ENCODE measurements at regions not wholly inside any gene's neighbourhood (a gene's known extent, or its start where the extent isn't known, plus 50 kb on each side); places are given as distances from the start of the nearest gene placed in this dataset.

DNA sequence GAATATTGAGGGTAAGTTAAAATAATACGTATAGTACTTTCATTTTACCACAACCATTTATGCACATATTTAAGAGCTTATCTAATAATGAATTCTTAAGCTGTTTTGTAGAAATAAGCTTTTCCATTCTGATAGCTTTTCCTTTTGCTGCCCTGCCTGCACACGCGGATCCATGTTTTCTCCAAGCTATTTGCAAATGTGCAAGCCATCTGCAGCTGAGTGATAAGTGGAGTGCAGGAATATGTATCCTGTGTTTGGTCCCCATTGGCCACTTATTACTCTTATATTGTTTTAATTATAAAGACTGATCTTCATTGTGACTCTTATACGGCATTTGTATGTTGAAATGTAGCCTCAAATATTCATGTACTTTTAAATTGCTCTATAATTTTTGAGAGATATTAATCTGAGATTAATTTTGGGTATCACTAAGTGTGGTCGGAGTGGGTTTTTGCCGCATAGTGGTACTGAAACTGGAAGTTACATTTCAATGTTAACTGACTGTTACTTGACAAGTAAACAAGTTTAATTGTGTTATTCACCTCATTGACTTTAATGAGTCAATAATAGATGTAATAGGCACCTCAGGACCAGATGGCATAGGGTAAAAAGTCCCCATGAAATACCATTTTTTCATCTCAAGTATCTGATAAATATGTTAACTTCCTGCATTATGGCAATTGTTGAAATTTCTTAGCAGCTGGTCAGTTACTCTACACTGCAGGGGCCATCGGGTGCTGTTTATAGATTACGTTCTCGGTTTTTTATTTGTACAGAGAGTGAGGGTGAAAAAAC, 1567.4 kb downstream of the EFNB2 start:
- no peak overlapping the region for H3K4me3 ChIP-seq (ENCODE audit: low read depth, low read length)
- TF ChIP-seq, protein P1, sequence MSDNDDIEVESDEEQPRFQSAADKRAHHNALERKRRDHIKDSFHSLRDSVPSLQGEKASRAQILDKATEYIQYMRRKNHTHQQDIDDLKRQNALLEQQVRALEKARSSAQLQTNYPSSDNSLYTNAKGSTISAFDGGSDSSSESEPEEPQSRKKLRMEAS (IDR thresholded peaks at IDR 0.05; ENCODE audit: low read depth, low read length), result no peak
- TF ChIP-seq POLR2A (IDR thresholded peaks at IDR 0.05; ENCODE audit: extremely low read depth, insufficient read length) (no peak), MYC (IDR thresholded peaks at IDR 0.05; ENCODE audit: low read depth, low read length) (no peak)
- TF ChIP-seq, protein P2, sequence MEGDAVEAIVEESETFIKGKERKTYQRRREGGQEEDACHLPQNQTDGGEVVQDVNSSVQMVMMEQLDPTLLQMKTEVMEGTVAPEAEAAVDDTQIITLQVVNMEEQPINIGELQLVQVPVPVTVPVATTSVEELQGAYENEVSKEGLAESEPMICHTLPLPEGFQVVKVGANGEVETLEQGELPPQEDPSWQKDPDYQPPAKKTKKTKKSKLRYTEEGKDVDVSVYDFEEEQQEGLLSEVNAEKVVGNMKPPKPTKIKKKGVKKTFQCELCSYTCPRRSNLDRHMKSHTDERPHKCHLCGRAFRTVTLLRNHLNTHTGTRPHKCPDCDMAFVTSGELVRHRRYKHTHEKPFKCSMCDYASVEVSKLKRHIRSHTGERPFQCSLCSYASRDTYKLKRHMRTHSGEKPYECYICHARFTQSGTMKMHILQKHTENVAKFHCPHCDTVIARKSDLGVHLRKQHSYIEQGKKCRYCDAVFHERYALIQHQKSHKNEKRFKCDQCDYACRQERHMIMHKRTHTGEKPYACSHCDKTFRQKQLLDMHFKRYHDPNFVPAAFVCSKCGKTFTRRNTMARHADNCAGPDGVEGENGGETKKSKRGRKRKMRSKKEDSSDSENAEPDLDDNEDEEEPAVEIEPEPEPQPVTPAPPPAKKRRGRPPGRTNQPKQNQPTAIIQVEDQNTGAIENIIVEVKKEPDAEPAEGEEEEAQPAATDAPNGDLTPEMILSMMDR (IDR thresholded peaks at IDR 0.05; ENCODE audit: low read depth, low read length), result no peak
- no peak for DNase-seq (ENCODE audit: low read depth)

DNA sequence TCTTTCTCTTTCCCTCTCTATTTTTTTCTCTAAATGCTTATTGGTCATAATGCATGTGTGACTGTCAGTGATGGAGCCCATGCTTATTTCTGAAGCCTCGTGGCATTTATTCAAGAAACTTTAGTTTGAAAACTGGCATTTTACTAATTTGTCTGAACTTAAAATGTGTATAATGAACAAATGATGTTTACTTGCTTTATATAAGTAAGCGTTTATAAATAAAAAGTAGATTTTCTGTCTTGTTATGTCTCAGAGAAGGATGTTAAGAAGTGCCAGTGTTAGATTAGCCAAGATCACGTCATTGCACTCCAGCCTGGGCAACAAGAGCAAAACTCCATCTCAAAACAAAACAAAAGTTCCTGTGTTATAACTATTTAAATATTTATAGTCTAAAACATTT, 1568.1 kb downstream of the EFNB2 start:
- no peak overlapping the region for H3K4me3 ChIP-seq (ENCODE audit: low read depth, low read length)
- TF ChIP-seq, protein P2 (IDR thresholded peaks at IDR 0.05; ENCODE audit: low read depth, low read length), result no peak
- TF ChIP-seq, protein P1 (IDR thresholded peaks at IDR 0.05; ENCODE audit: low read depth, low read length), result no peak
- TF ChIP-seq POLR2A (IDR thresholded peaks at IDR 0.05; ENCODE audit: extremely low read depth, insufficient read length) (no peak), MYC (IDR thresholded peaks at IDR 0.05; ENCODE audit: low read depth, low read length) (no peak)
- DNase-seq (ENCODE audit: low read depth), result no peak

DNA sequence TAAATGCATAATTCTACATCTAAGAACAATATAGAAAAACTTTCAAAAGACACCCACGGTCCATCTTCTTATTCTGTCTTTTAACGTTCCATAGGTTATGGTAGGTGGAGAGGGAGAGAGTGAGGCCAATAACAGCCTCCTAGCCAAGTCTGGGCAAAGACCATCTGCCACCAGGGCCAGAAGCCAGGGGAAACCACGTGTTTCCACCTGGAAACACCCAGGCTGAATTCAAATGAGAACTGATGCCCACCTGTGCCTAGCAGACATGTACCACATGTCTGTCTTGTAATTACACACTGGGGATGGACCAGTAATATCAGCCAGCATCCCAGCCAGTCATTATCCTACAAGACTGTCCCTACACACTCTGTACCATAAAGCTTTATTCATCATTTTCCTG, 1573.1 kb downstream of the EFNB2 start:
- DNase-seq (ENCODE audit: low read depth), result no peak
- TF ChIP-seq, protein P2 (IDR thresholded peaks at IDR 0.05; ENCODE audit: low read depth, low read length), result no peak
- TF ChIP-seq, protein P1 (IDR thresholded peaks at IDR 0.05; ENCODE audit: low read depth, low read length), result no peak
- TF ChIP-seq MYC (IDR thresholded peaks at IDR 0.05; ENCODE audit: low read depth, low read length) (no peak), POLR2A (IDR thresholded peaks at IDR 0.05; ENCODE audit: extremely low read depth, insufficient read length) (no peak)
- no peak overlapping the region for H3K4me3 ChIP-seq (ENCODE audit: low read depth, low read length)

DNA sequence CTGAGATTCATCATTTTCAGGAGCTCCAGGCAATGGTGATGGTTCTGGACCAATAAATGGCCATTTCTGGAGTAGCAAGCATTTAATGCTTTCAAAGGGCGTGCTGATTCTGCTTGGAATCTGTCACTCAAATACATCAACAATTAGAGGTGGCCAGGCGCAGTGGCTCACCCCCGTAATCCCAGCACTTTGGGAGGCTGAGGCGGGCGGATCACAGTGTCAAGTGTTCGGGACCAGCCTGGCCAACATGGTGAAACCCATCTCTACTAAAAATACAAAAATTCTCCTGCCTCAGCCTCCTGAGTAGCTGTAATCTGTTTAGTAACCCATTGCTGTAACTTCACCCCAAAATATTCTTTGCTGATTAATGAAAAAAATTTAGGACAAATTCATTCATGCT, 1574.2 kb downstream of the EFNB2 start:
- DNase-seq (ENCODE audit: low read depth), result no peak
- H3K4me3 ChIP-seq (ENCODE audit: low read depth, low read length), result no peak overlapping the region
- TF ChIP-seq POLR2A (IDR thresholded peaks at IDR 0.05; ENCODE audit: extremely low read depth, insufficient read length) (no peak), MYC (IDR thresholded peaks at IDR 0.05; ENCODE audit: low read depth, low read length) (no peak)
- TF ChIP-seq, protein P2 (IDR thresholded peaks at IDR 0.05; ENCODE audit: low read depth, low read length), result no peak
- TF ChIP-seq, protein P1 (IDR thresholded peaks at IDR 0.05; ENCODE audit: low read depth, low read length), result no peak

DNA sequence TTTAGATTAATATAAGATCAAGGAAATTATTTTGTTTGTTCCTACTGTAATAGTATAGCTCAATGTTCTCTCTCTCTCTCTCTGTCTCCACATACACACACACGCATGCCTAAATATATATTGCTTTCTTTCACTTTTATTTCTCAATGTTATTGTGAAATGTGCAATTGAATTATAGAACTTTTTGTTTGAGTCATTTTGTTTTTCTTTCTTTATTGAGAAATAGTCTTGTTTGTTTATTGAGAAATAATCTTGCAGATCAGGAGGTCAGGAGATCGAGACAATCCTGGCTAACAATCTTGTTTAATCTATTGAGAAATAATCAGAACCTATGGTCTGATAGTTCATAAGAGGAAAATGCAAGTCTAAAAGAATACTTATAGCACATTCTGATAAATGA, 1581.3 kb downstream of the EFNB2 start:
- no peak overlapping the region for H3K4me3 ChIP-seq (ENCODE audit: low read depth, low read length)
- TF ChIP-seq, protein P2 (IDR thresholded peaks at IDR 0.05; ENCODE audit: low read depth, low read length), result no peak
- TF ChIP-seq, protein P1 (IDR thresholded peaks at IDR 0.05; ENCODE audit: low read depth, low read length), result no peak
- TF ChIP-seq MYC (IDR thresholded peaks at IDR 0.05; ENCODE audit: low read depth, low read length), result no peak
- TF ChIP-seq POLR2A (IDR thresholded peaks at IDR 0.05; ENCODE audit: extremely low read depth, insufficient read length), result no peak
- DNase-seq (ENCODE audit: low read depth), result no peak

Data from NB4 (cell line).